ENCODE measurements at regions not wholly inside any gene's neighbourhood (a gene's known extent, or its start where the extent isn't known, plus 50 kb on each side); places are given as distances from the start of the nearest gene placed in this dataset.

DNA sequence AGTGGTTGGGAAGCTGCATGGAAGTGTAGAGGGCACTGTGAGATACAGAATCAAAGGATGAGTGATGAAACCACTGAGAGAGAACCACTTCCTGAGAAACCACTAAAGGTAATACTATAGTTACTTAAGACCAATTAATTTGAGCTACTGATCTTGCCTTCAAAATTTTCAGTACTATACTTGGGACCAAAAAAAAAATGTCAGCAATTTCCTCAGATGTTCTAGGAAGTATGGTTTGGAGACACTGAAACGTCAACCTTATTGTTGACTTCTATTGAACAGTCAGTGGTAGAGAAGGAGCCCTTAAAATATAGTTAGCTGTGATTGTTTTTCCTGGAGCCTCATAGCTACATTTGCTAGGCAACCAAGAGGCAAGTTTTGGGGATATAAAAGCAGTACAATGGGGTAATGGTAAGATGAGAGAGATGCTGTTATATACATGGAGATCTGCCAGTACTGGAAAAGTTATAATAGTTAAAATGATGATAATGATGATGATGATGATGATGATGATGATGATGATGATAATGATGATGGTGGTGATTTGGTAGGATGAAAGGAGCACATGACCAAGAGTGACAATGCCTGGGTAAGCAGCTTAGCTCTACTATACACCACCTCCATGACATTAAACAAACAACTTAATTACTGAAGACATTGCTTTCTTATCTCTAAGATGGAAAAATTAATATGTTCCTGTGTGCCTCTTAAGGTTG, 300.9 kb upstream of the G2E3 start:
- TF ChIP-seq, protein P1, sequence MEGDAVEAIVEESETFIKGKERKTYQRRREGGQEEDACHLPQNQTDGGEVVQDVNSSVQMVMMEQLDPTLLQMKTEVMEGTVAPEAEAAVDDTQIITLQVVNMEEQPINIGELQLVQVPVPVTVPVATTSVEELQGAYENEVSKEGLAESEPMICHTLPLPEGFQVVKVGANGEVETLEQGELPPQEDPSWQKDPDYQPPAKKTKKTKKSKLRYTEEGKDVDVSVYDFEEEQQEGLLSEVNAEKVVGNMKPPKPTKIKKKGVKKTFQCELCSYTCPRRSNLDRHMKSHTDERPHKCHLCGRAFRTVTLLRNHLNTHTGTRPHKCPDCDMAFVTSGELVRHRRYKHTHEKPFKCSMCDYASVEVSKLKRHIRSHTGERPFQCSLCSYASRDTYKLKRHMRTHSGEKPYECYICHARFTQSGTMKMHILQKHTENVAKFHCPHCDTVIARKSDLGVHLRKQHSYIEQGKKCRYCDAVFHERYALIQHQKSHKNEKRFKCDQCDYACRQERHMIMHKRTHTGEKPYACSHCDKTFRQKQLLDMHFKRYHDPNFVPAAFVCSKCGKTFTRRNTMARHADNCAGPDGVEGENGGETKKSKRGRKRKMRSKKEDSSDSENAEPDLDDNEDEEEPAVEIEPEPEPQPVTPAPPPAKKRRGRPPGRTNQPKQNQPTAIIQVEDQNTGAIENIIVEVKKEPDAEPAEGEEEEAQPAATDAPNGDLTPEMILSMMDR (IDR thresholded peaks at IDR 0.05) = no peak
- ATAC-seq = no peak
- no peaks in the 10 kb centered on the region for H3K4me1 Mint-ChIP-seq (ENCODE audit: low read depth)
- CTCF ChIA-PET = interaction anchor here (2.9 kb wide), 1 partner anchor 13 kb away, joined by 25 read pairs; no protein-coding TSS in a partner anchor
- DNase-seq = no peak
- POLR2A ChIA-PET = no interaction called here
- H3K4me3 Mint-ChIP-seq = no peak overlapping the region
- peaks cover 2% of the 10 kb centered on the region for H3K27me3 Mint-ChIP-seq
- no peaks in the 10 kb centered on the region for H3K36me3 Mint-ChIP-seq (ENCODE audit: low read depth)
- H3K27ac Mint-ChIP-seq = no peak overlapping the region
- H3K9me3 Mint-ChIP-seq = peaks cover 4% of the 10 kb centered on the region
- intact Hi-C loops (cut with micrococcal nuclease) = no loop called here

DNA sequence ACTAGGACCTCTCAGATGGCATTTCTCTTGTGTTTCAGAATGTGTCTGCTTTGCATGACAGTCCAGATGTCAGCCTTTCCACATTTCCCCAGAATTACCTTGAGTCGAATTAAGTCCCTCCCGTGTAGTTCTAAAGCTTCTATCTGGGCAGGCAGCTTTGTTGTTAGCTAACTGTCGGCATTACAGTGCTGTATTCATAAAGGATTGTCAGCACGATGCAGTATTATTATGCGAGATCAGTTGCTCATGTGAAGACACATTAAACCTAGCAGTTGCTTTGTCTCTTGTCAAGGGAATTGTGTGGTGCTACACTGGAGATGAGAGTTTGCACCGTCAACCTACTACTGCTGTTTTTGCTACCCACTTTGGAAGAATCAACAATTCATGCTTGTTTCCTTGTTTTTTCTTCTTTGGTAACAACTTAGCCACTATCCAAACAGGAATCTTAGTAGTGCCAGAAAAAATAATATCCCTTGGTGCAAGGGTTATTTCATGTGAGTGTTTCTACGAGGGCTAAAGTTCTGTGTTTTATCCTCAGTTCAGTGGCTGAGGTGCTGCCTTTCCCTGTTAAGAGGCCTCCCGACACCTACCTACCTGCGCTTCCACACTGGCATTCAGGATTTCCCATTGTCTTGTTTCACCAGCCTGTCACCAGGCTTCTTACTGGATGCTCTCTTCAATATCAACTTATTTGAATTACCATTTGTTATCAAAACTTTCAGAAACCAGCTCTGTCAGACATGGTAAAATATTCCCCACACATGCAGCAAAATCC, 297.9 kb upstream of the G2E3 start:
- Mint-ChIP-seq H3K4me1 (ENCODE audit: low read depth) (no peaks in the 10 kb centered on the region), H3K27ac (no peak overlapping the region)
- POLR2A ChIA-PET = no interaction called here

DNA sequence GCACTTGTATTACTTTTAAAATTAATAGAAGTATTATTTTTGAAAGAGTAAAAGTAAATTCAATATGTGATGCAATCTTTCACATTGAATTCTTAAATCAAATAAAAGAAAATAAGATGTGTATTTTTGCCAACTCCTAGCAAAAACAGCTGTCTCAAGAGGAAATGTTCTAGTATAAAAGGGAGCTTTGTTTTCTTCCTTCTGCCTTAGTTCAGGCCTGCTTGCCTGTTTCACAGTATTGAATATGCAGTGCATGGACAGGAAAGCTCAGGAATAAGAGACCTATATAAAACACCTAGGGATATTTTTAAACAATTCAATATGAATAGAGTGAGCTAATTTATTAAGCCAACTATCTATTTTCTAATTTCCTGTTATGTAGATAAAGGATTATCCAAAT, 294.8 kb upstream of the G2E3 start:
- TF ChIP-seq, protein P1 (IDR thresholded peaks at IDR 0.05) = no peak
- ChIA-PET CTCF (no interaction called here), POLR2A (no interaction called here)
- Mint-ChIP-seq H3K4me1 (ENCODE audit: low read depth) (no peaks in the 10 kb centered on the region), H3K36me3 (ENCODE audit: low read depth) (no peaks in the 10 kb centered on the region), H3K27ac (no peak overlapping the region), H3K9me3 (no peaks in the 10 kb centered on the region), H3K27me3 (peaks cover 2% of the 10 kb centered on the region), H3K4me3 (no peak overlapping the region)
- DNase-seq (no peak), ATAC-seq (no peak)
- intact Hi-C loops (cut with micrococcal nuclease) = no loop called here

More for the DNA sequence above, 297.9 kb upstream of the G2E3 start:
- H3K27me3 Mint-ChIP-seq = peaks cover 2% of the 10 kb centered on the region
- DNase-seq (no peak), ATAC-seq (no peak)
- H3K9me3 Mint-ChIP-seq = no peaks in the 10 kb centered on the region
- TF ChIP-seq, protein P1 (IDR thresholded peaks at IDR 0.05) = no peak
- CTCF ChIA-PET = interaction anchor here (1.1 to 1.3 kb wide), 2 partner anchors 10 to 12 kb away, joined by 3 to 9 read pairs; no protein-coding TSS in a partner anchor
- no peak overlapping the region for H3K4me3 Mint-ChIP-seq
- intact Hi-C loops (cut with micrococcal nuclease) = no loop called here
- H3K36me3 Mint-ChIP-seq (ENCODE audit: low read depth) = no peaks in the 10 kb centered on the region

DNA sequence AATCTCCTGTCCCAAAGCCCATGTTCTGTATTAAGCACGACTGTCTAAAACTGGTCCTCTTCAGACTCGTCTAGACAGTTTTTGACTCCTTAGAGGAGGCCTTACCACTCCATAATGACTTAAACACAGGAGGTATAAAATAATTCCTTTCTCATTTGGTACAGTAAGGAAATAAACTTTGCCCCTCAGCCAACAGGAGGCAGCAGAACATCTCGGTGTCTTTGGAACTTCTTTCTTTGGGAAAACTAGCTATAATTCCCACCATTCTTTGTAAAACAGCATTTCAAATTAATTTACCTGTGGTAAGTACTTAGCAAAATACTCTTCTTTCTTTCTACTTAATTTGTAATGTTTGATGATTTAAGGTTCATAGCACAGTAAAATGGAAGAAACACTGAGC, 292.7 kb upstream of the G2E3 start:
- DNase-seq = no peak
- Mint-ChIP-seq H3K4me3 (no peak overlapping the region), H3K27me3 (peaks cover 4% of the 10 kb centered on the region), H3K9me3 (no peaks in the 10 kb centered on the region), H3K27ac (no peak overlapping the region), H3K4me1 (ENCODE audit: low read depth) (peaks cover 5% of the 10 kb centered on the region), H3K36me3 (ENCODE audit: low read depth) (no peaks in the 10 kb centered on the region)
- POLR2A ChIA-PET = no interaction called here
- intact Hi-C loops (cut with micrococcal nuclease) = no loop called here
- TF ChIP-seq, protein P1 (IDR thresholded peaks at IDR 0.05) = no peak
- no peak for ATAC-seq
- CTCF ChIA-PET = interaction anchor here (3.6 kb wide), 1 partner anchor 17 kb away, joined by 14 read pairs; no protein-coding TSS in a partner anchor

DNA sequence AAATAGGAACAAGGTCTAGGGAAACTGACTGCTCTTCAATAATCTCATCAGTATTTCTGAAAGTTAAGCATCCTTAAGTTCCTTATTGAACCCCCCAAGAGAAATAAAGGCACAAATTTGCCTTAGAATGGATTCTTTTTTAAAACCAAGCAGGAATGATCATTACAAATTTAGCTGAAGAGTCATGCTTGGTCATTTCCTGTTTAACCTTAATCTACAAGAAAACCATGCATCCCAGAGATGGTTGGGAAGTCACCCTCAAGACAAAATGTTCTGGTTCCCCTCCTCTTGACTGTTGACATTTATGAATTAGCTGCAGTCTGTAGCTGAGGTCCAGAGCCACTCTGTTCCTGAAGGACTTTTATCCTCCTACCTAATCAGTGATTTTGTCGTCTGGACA, 291.8 kb upstream of the G2E3 start:
- peaks cover 4% of the 10 kb centered on the region for H3K27me3 Mint-ChIP-seq
- intact Hi-C loops (cut with micrococcal nuclease) = no loop called here
- CTCF ChIA-PET = interaction anchor here (3.6 kb wide), 1 partner anchor 16 kb away, joined by 14 read pairs; no protein-coding TSS in a partner anchor

More for the DNA sequence above, 291.8 kb upstream of the G2E3 start:
- peaks cover 5% of the 10 kb centered on the region for H3K4me1 Mint-ChIP-seq (ENCODE audit: low read depth)
- TF ChIP-seq, protein P1 (IDR thresholded peaks at IDR 0.05) = no peak
- H3K4me3 Mint-ChIP-seq = no peak overlapping the region
- POLR2A ChIA-PET = no interaction called here
- no peaks in the 10 kb centered on the region for H3K36me3 Mint-ChIP-seq (ENCODE audit: low read depth)
- no peak overlapping the region for H3K27ac Mint-ChIP-seq
- no peaks in the 10 kb centered on the region for H3K9me3 Mint-ChIP-seq
- ATAC-seq = no peak
- DNase-seq = no peak

All from activated CD8-positive, alpha-beta T cell treated with anti-CD3 and anti-CD28 coated beads for 36 hours (primary cell).